ENCODE measurements at regions not wholly inside any gene's neighbourhood (a gene's known extent, or its start where the extent isn't known, plus 50 kb on each side); places are given as distances from the start of the nearest gene placed in this dataset.

DNA sequence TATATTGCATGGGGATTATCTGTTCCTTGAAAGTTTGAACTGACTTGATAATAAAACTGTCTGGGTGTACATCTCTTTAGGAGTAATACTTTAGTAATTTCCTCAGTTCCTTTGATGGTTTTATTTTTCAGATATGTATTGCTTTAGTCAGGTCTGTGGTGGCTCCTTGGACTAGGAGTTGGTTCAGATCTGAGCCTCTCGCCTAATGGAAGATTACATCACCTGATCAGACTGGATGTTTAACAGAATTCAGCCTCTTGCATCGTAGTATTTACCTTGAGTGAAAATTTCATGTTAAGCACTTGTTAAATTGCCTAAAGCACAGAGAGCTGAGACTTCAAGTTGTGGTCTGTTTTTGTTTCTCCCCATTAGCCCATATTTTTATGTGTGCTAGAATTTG lies 267.3 kb downstream of the MAP2K4 start:
- ATAC-seq (no peak), DNase-seq (ENCODE audit: low spot score) (no peak)

DNA sequence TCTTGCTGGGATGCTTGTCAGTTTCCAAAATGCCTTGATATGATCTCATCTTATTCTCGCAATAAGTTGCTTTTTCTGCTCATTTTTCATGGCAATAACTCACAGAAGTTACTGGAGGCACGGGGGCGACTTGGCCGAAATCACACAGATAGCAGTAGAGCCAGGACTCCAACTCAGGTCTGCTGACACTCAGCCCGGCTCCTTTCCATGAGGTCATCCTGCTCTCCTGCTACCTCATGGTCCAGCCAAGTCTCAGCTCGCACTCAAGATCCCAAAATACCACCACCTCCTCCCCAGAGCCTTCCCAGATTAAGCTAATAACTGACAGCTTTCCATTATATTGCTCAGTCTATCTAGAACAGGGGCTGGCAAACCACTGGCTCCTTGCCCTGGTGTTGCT lies 269.5 kb downstream of the MAP2K4 start:
- no peak for ATAC-seq

GRCh38 chr17:12296209-12296625 lies 275.5 kb downstream of the MAP2K4 start:
- no peak for DNase-seq (ENCODE audit: low spot score)
- ATAC-seq: no peak

More for the DNA sequence above, 269.5 kb downstream of the MAP2K4 start:
- no peak for DNase-seq (ENCODE audit: low spot score)

- ATAC-seq: no peak
- no peak for DNase-seq (ENCODE audit: low spot score)
Measured at GRCh38 chr17:12301551-12301950, 280.9 kb downstream of the MAP2K4 start.

DNA sequence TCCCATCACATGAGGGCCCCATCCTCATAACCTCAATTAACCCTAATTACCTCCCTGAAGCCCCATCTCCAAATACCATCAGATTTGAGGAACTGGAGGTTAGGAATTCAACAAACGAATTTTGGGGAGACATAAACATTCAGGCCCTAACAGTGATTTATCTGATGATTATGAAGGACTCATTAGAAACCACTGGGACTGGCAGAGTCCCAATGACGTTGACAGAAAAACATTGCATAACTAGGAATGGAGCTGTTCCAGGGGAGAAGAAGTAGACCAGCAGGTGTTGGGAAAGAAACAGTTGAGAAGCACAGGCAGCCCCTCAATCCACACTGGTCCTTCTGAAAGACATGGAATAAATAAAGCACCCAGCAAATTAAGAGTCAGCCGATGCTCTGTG lies 282.0 kb downstream of the MAP2K4 start:
- no peak for DNase-seq (ENCODE audit: low spot score)
- no peak for ATAC-seq

- DNase-seq (ENCODE audit: low spot score) (no peak), ATAC-seq (no peak)
Measured at GRCh38 chr17:12310811-12311210, 290.1 kb downstream of the MAP2K4 start.

- ATAC-seq (no peak), DNase-seq (ENCODE audit: low spot score) (no peak)
Measured at GRCh38 chr17:12312692-12313091, 292.0 kb downstream of the MAP2K4 start.

DNA sequence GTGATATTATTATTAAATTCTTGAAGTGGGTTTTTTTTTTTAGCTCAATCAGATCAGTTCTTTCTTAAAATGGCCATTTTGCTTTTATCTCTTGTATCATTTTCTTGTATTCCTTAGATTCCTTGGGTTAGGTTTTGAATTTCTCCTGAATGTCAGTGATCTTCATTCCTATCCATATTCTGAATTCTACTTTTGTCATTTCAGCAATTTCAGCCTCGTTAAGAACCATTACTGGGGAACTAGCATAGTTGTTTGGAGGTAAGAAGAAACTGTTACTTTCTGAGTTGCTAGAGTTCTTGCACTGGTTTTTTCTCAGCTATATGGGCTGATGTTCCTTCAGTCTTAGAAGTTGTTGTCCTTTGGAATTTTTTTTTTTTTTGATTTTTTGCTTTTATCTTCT lies 293.1 kb downstream of the MAP2K4 start:
- DNase-seq (ENCODE audit: low spot score): no peak

DNA sequence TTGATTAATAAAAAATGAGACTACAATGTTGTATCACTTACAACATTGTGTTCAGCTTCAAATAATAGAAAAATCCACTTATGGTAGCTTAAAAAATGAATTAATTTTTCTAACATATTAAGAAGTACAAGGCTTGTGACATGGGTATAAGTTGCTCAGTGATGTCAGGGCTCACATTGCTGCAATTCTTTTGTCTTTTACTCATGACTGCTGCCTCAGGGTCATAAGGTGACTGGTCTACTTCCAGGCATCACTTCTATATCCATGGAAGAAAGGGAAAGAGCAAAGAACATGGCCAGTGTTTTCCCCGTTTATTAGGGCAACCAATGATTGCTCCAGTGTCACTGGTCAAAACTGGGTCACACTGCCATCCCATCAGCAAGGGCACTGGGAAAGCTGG lies 295.3 kb downstream of the MAP2K4 start:
- DNase-seq (ENCODE audit: low spot score): no peak
- ATAC-seq: no peak

More for the DNA sequence above, 293.1 kb downstream of the MAP2K4 start:
- ATAC-seq: no peak

DNA sequence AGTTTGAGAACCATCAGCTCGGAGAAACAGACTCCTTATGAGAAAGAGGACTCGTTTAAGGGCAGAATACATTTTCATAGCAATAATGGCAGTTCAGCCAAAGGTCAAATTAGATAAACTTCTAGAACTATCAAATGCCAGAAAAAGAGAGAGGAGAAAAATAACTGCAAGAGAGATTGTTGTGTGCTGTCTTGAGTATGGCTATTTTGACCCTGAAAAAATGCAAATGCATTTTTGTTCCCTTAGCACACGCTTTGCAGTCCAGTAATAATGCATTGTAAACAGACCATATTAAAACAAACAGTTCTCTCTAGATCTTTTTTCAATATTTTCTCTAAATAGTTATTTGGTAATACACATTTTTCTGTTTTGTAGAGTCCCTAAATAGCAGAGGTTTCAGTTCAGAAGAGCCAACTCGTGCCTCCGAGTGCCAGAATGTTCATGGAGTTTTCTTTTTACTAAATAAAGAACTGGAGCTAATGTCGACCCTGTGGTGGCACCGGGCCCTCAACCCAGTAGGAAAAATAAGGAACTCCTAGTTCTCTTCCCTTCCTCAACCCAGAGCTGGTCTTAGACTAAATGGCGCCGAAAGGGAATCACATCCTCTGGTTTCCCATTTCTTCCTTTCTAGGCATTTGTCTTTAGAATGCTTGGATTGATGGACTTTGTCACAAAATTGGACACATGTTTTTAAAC lies 298.0 kb downstream of the MAP2K4 start:
- no peak for ATAC-seq

GRCh38 chr17:12320286-12320685 lies 299.6 kb downstream of the MAP2K4 start:
- ATAC-seq: no peak
- no peak for DNase-seq (ENCODE audit: low spot score)

More for the DNA sequence above, 298.0 kb downstream of the MAP2K4 start:
- DNase-seq (ENCODE audit: low spot score): no peak

GRCh38 chr17:12328204-12328603 lies 307.5 kb downstream of the MAP2K4 start:
- no peak for ATAC-seq
- DNase-seq (ENCODE audit: low spot score): no peak

DNA sequence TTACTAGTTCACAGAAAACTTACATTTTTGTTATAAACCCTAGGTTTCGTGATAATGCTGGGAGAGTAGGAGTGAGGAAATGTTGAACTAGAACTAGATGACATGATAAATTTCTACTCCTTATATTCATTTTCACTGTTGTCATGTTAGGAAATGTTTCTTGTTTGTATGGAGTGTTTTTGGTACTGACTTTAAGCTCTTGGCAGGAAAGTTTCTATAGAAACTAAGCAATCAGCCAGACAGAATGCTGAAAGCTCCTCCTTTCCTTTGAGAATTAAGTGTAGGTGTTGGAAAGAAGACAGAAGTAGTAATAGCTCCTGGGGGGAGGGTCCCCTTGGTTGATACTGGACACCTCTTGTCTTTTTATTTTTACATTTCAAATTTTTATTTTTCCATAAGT lies 309.8 kb downstream of the MAP2K4 start:
- no peak for DNase-seq (ENCODE audit: low spot score)
- ATAC-seq: no peak

DNA sequence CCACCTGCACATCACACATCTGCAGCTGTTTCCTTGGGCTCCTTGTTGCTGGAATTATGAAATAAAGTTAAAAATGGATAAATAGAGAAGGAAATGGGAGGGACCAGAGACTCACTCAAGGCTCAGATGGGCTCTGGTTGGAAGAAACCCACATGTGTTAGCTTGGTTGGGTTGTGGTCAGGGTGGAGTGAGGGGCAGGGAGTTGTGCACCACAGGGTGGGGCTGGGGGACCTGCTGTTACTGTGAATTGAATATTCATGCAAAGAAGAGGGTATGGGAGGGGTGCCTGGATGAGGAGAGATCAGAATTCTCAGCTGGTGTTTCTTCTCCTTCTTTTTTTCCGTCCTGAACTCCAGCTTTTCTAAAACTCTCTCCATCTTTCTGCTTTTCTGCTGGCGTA lies 320.7 kb downstream of the MAP2K4 start:
- DNase-seq (ENCODE audit: low spot score) (no peak), ATAC-seq (no peak)

- no peak for ATAC-seq
- DNase-seq (ENCODE audit: low spot score): no peak
Measured at GRCh38 chr17:12342161-12342560, 321.5 kb downstream of the MAP2K4 start.

GRCh38 chr17:12342609-12343435 lies 322.1 kb downstream of the MAP2K4 start:
- DNase-seq (ENCODE audit: low spot score) (no peak), ATAC-seq (no peak)

- DNase-seq (ENCODE audit: low spot score) (no peak), ATAC-seq (no peak)
Measured at GRCh38 chr17:12348476-12348875, 317.2 kb upstream of the MYOCD start.

- DNase-seq (ENCODE audit: low spot score): no peak
- no peak for ATAC-seq
Measured at GRCh38 chr17:12349297-12349696, 316.4 kb upstream of the MYOCD start.

DNA sequence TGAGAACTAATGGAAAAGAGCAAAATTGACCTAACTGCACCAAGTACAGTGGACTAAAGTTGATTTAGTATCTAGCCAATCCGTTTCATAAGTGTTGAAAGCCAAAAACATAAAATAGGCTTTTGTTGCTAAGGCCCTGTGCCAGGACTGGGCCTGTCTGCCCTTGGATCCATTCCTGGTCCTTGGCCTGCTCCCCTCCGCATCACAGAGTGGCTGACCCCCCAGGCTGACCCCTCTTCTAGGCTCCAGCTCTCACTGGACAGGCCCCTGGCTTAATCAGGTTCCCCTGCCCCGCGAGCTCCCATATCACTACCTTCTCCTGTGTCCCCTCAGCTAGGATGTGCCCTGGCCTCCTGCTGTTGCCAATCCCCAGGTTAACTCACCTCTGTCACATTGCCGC lies 313.6 kb upstream of the MYOCD start:
- no peak for DNase-seq (ENCODE audit: low spot score)
- ATAC-seq: no peak

- DNase-seq (ENCODE audit: low spot score) (no peak), ATAC-seq (no peak)
Measured at GRCh38 chr17:12357600-12357999, 308.1 kb upstream of the MYOCD start.

- DNase-seq (ENCODE audit: low spot score) (no peak), ATAC-seq (no peak)
Measured at GRCh38 chr17:12358477-12358876, 307.2 kb upstream of the MYOCD start.

DNA sequence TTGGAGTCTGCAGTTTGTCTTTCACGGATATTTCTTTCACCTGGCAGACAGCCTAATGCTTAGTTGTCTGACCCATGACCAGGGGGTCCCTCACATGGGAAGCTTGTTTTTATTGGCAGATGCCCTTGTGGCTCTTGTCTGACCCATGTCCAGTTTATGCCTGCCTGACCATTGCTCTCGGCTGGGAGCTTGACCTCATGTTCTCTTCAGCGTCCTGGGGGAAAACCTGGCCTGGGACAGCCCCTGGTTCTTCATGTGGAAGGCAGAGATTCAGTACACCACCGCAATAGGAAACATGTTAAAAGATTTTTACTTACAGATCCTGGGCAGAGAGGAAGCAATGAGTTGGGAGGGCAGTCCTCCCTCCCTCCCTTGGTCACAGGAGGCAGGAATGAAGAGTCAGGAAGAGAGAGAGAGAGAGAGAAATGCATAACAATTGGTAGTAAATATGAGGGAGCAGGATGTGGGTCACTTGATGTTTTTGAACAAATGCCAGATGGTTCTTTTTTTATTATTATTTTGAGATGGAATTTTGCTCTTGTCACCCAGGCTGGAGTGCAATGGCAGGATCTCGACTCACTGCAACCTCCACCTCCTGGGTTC lies 302.7 kb upstream of the MYOCD start:
- no peak for ATAC-seq

More for the DNA sequence above, 302.7 kb upstream of the MYOCD start:
- no peak for DNase-seq (ENCODE audit: low spot score)

All from left lobe of liver (tissue), 2 donors.